K562 (cell line): ENCODE measurements at regions not wholly inside any gene's neighbourhood (a gene's known extent, or its start where the extent isn't known, plus 50 kb on each side); places are given as distances from the start of the nearest gene placed in this dataset.

ENCODE experiments used
- ARID2 ChIP-seq: fragments of 450-650 bp; IDR thresholded peaks from 2 replicates; pipeline ENCODE4 v1.6.1; 2017; ENCODE audit warnings: antibody characterized with exemption, mild to moderate bottlenecking
- ELF2 ChIP-seq: fragments of 250-450 bp; sonication (Bioruptor Pico); IDR thresholded peaks from 2 replicates; pipeline ENCODE4 v1.5.0; 2021; ENCODE audit warnings: mild to moderate bottlenecking
- FUS ChIP-seq: fragments of 200-400 bp; formaldehyde crosslinking; optimal IDR thresholded peaks from 2 replicates; pipeline ENCODE3; 2017; ENCODE audit warnings: low read depth, low read length
- NFRKB ChIP-seq: fragments of 450-650 bp; IDR thresholded peaks from 2 replicates; pipeline ENCODE4 v1.6.1; 2016; ENCODE audit warnings: low read depth
- OTX1 ChIP-seq: fragments of 450-650 bp; formaldehyde crosslinking; IDR thresholded peaks from 2 replicates; pipeline ENCODE4 v1.4.0; 2022; ENCODE audit warnings: mild to moderate bottlenecking
- TEAD4 ChIP-seq, 2 experiments: sonication (generic) in 1 of 2; formaldehyde crosslinking in 1 of 2; IDR thresholded peaks; 2 replicates each; pipeline versions ENCODE4 v1.6.1 to v1.8.0; 2012 to 2022; ENCODE audit warnings: borderline replicate concordance in 1 of 2, inconsistent platforms in 1 of 2, low read length in 1 of 2, mild to moderate bottlenecking in 1 of 2, missing genetic modification reagents in 1 of 2
- ZBTB49 ChIP-seq: sonication (generic); formaldehyde crosslinking; IDR thresholded peaks from 2 replicates; pipeline ENCODE4 v1.8.0; 2022; ENCODE audit warnings: missing genetic modification reagents, mild to moderate bottlenecking, borderline replicate concordance
- ZNF311 ChIP-seq: fragments of 250-450 bp; sonication (Bioruptor Pico); IDR thresholded peaks from 2 replicates; pipeline ENCODE4 v1.4.0; 2020; ENCODE audit warnings: mild to moderate bottlenecking, moderate library complexity
- TF ChIP-seq, protein P1 (sequence below), 2 experiments: fragments of 450-650 bp; IDR thresholded peaks; 2 replicates each; pipeline ENCODE4 v1.6.1; 2016; ENCODE audit warnings: mild to moderate bottlenecking in 2 of 2, borderline replicate concordance in 1 of 2, low read depth in 1 of 2, moderate library complexity in 1 of 2
- TF ChIP-seq, protein P2 (sequence below): sonication (generic); formaldehyde crosslinking; IDR thresholded peaks from 2 replicates; pipeline ENCODE4 v1.8.1; 2023; ENCODE audit warnings: mild to moderate bottlenecking, missing genetic modification reagents
- TF ChIP-seq, protein P3 (sequence below): fragments of 250-450 bp; sonication (Bioruptor Pico); IDR thresholded peaks from 2 replicates; pipeline ENCODE4 v1.5.0; 2021; ENCODE audit warnings: mild to moderate bottlenecking, moderate library complexity

DNA sequence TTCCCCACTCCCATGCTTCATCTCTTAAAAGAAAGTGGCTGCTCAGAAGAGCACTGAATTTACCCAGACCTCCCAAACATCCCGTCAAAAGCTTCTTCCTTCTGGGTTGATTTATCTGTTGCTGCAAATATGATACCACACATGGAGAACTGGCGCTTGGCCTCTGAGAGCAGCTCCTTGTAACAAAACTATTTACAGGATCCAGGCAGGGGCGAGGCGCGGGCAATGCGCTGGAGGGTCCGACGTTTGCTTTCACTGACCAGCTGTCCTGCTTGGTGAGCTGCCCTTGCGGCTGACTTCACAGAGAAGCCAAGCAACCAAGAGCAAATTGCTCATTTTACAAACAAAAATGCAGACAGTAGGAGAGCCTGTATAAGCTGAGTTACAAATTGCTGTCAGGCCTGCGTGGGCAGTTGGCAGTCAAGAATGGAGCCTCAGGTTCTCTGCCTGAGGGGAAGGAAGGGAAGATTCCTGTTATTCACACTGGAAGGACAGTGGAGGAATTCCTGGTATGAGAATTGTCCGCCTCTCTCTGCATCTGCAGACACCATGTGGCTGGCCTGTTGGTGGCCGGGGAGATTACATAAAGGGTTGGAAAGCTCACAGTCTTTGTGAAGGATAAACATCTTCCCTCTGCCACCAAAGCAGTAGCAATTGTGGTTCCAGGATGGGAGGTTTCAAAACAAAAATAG, 192.2 kb upstream of the LEF1 start (continued):
- TF ChIP-seq, protein P1, sequence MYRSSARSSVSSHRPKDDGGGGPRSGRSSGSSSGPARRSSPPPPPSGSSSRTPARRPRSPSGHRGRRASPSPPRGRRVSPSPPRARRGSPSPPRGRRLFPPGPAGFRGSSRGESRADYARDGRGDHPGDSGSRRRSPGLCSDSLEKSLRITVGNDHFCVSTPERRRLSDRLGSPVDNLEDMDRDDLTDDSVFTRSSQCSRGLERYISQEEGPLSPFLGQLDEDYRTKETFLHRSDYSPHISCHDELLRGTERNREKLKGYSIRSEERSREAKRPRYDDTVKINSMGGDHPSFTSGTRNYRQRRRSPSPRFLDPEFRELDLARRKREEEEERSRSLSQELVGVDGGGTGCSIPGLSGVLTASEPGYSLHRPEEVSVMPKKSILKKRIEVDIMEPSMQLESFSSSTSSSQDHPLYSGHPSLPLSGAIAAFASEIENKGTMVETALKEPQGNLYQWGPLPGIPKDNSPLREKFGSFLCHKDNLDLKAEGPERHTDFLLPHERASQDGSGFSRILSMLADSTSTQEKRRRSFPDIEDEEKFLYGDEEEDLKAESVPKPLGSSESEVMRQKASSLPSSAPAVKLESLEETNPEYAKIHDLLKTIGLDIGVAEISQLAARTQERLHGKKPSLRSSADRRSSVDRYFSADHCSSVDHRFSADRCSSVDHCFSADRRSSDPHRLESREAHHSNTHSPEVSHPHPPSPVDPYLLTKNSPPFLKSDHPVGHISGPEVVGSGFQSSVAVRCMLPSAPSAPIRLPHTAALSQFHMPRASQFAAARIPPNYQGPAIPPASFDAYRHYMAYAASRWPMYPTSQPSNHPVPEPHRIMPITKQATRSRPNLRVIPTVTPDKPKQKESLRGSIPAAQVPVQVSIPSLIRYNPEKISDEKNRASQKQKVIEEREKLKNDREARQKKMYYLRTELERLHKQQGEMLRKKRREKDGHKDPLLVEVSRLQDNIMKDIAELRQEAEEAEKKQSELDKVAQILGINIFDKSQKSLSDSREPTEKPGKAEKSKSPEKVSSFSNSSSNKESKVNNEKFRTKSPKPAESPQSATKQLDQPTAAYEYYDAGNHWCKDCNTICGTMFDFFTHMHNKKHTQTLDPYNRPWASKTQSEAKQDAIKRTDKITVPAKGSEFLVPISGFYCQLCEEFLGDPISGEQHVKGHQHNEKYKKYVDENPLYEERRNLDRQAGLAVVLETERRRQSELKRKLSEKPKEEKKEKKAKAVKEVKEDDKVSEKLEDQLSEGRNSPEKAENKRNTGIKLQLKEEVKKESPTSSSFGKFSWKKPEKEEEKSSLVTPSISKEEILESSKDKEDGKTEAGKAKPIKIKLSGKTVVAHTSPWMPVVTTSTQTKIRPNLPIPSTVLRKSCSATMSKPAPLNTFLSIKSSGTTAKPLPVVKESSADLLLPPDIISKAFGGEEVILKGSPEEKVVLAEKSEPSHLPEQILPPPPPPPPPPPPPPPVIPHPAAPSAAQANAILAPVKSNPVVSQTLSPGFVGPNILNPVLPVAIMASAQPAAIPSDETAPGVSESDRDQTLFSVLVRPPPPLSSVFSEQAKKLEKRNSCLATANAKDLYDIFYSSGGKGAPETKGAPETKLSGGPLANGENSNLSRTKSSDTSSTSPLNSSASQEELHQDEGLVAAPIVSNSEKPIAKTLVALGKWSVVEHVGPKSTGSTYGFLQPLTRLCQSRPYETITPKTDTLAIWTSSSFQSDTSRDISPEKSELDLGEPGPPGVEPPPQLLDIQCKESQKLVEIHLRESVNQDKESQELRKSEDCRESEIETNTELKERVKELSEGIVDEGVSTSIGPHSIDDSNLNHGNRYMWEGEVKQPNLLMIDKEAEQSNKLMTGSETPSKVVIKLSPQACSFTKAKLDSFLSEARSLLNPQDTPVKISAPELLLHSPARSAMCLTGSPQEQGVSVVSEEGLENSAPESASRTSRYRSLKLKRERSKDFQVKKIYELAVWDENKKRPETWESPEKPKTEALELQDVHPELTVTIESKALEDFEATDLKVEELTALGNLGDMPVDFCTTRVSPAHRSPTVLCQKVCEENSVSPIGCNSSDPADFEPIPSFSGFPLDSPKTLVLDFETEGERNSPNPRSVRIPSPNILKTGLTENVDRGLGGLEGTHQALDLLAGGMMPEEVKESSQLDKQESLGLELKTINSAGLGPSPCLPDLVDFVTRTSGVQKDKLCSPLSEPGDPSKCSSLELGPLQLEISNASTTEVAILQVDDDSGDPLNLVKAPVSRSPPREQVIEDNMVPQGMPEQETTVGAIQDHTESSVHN (IDR thresholded peaks at IDR 0.05; ENCODE audit: borderline replicate concordance in 1 of 2, low read depth in 1 of 2) = no peak
- TF ChIP-seq ARID2 = no peak
- TF ChIP-seq OTX1 (CRISPR knock-in tag) = no peak
- TF ChIP-seq, protein P2, sequence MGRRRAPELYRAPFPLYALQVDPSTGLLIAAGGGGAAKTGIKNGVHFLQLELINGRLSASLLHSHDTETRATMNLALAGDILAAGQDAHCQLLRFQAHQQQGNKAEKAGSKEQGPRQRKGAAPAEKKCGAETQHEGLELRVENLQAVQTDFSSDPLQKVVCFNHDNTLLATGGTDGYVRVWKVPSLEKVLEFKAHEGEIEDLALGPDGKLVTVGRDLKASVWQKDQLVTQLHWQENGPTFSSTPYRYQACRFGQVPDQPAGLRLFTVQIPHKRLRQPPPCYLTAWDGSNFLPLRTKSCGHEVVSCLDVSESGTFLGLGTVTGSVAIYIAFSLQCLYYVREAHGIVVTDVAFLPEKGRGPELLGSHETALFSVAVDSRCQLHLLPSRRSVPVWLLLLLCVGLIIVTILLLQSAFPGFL = peak; percentile 62; the same call in 1 of the 2 replicates
- peak; percentile 20; the same call in 1 of the 2 replicates for TF ChIP-seq ZNF311
- 0 out of 2 replicates have a peak, but pooled peaks have one; percentile 19 for TF ChIP-seq NFRKB
- TF ChIP-seq FUS = no peak
- peak; percentile 36; the same call in 1 of the 2 replicates for TF ChIP-seq TEAD4 (IDR thresholded peaks at IDR 0.05; ENCODE audit: low read length)
- TF ChIP-seq TEAD4 (CRISPR knock-in tag; IDR thresholded peaks at IDR 0.05; ENCODE audit: borderline replicate concordance) = no peak
- TF ChIP-seq ELF2 (CRISPR knock-in tag) = no peak
- 0 out of 2 replicates have a peak, but pooled peaks have one; percentile 58 for TF ChIP-seq ZBTB49 (CRISPR knock-in tag)
- TF ChIP-seq, protein P3, sequence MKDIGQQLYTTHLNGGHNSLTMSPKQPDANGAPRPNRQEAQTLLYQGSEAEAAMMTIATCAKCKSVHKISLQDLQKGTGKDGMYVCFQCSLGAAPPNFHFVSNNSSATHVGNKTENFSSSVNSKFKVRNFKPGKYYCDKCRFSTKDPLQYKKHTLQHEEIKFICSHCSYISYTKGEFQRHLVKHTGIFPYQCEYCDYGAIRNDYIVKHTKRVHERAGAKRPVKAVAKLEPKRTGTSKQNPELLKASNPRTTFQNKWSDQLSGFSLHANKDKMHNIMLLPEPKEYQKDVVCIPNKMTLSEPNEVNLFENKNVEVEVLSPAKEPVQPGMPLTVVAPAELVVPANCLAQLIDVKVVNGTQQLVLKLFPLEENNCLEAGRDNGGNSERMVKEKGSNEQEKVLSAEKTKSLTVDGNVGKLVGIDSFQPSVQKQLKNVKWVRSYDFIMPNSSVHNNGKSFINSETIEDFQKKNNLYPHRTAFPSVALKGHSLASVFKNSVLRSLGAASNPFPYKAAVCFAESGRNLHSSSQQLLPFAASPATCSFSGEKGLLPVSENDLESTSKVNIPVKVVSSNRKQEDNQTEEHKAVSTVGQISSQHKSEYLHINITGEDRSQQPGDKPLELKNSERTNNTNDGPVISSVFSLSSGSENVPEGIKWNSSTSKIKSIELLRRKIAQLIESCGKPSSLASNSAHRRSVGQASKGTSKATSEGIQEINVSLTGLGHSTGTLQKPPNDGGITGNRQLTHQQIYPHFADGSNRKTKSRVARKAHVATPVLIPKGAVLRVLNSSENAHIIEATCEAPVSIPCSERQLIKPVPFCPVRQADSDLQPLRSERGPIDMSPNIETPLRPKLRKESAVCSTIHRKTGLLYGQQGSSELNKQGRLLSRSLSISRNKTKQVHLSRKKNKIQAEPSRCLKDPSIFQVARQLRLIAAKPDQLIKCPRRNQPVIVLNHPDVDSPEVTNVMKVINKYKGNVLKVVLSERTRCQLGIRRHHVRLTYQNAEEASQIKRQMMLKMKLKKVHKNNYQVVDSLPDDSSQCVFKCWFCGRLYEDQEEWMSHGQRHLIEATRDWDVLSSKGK (CRISPR knock-in tag) = no peak
